ENCODE measurements at regions not wholly inside any gene's neighbourhood (a gene's known extent, or its start where the extent isn't known, plus 50 kb on each side); places are given as distances from the start of the nearest gene placed in this dataset.

DNA sequence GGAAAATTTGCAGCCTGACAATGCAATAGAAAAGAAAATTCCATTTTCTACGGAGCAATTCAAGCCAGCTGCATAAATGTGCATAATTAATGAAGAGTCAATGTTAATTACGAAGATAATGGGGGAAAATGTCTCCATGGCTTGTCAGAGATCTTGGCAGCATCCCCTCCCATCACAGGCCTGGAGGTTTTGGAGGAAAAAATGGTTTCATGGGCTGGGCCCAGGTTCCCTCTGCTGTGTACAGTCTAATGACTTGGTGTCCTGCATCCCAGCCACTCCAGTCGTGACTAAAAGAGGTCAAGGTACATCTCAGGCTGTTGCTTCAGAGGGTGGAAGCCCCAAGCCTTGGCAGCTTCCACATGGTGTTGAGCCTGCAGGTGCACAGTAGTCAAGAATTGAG is 779.7 kb downstream of the DCDC2C start:
- Histone ChIP-seq H3K27me3 (ENCODE audit: control insufficient read depth in 2 of 2, insufficient read depth in 2 of 2, low read length in 2 of 2) (no peaks in the 10 kb centered on the region), H3K4me1 (ENCODE audit: control insufficient read depth in 2 of 2, insufficient read depth in 2 of 2, low read length in 2 of 2) (no peaks in the 10 kb centered on the region)

DNA sequence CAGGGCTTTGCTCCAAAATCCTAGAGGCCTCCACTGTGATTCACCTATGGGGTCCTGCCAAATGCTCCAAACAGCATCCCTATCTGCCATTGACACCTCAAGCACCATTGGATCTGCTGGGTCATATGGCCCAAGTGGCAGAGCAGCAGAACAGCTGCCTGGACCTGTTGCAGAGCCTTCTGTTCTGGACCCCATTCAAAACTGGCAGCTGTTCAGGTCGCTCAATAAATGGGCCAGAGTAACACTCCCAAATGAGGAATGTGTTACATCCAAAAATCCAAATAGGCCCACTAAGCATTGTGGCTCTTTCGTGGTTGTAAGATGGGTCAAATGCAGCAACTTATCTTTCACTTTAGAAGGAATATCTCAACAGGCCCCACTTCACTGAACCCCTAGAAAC is 783.6 kb downstream of the DCDC2C start:
- Histone ChIP-seq H3K4me1 (ENCODE audit: control insufficient read depth in 2 of 2, insufficient read depth in 2 of 2, low read length in 2 of 2) (no peaks in the 10 kb centered on the region), H3K9me3 (ENCODE audit: control insufficient read depth in 2 of 2, low read length in 2 of 2) (peaks cover 0 to 3% of the 10 kb centered on the region in 2 donors), H3K36me3 (ENCODE audit: control insufficient read depth in 2 of 2, insufficient read depth in 2 of 2, low read length in 2 of 2) (no peaks in the 10 kb centered on the region), H3K9ac (ENCODE audit: low read depth in 1 of 2, low read length in 2 of 2) (no peak overlapping the region), H3K4me3 (ENCODE audit: low read length in 2 of 2) (no peak overlapping the region), H3K27me3 (ENCODE audit: control insufficient read depth in 2 of 2, insufficient read depth in 2 of 2, low read length in 2 of 2) (no peaks in the 10 kb centered on the region), H3K27ac (ENCODE audit: low read depth in 2 of 2, low read length in 2 of 2) (no peak overlapping the region)

More for the DNA sequence above, 779.7 kb downstream of the DCDC2C start:
- peaks cover 2 to 3% of the 10 kb centered on the region in 2 donors for H3K9me3 ChIP-seq (ENCODE audit: control insufficient read depth in 2 of 2, low read length in 2 of 2)
- no peak overlapping the region for H3K4me3 ChIP-seq (ENCODE audit: low read length in 2 of 2)
- H3K27ac ChIP-seq (ENCODE audit: low read depth in 2 of 2, low read length in 2 of 2), result no peak overlapping the region
- no peak overlapping the region for H3K9ac ChIP-seq (ENCODE audit: low read depth in 1 of 2, low read length in 2 of 2)
- H3K36me3 ChIP-seq (ENCODE audit: control insufficient read depth in 2 of 2, insufficient read depth in 2 of 2, low read length in 2 of 2), result no peaks in the 10 kb centered on the region

- Histone ChIP-seq H3K4me1 (ENCODE audit: control insufficient read depth in 2 of 2, insufficient read depth in 2 of 2, low read length in 2 of 2) (no peaks in the 10 kb centered on the region), H3K4me3 (ENCODE audit: low read length in 2 of 2) (no peak overlapping the region), H3K9ac (ENCODE audit: low read depth in 1 of 2, low read length in 2 of 2) (no peak overlapping the region), H3K27me3 (ENCODE audit: control insufficient read depth in 2 of 2, insufficient read depth in 2 of 2, low read length in 2 of 2) (no peaks in the 10 kb centered on the region), H3K27ac (ENCODE audit: low read depth in 2 of 2, low read length in 2 of 2) (no peak overlapping the region), H3K9me3 (ENCODE audit: control insufficient read depth in 2 of 2, low read length in 2 of 2) (no peaks in the 10 kb centered on the region), H3K36me3 (ENCODE audit: control insufficient read depth in 2 of 2, insufficient read depth in 2 of 2, low read length in 2 of 2) (no peaks in the 10 kb centered on the region)
Observed at GRCh38 chr2:4499316-4500030, 796.1 kb downstream of the DCDC2C start.

GRCh38 chr2:4501525-4501924 is 798.1 kb downstream of the DCDC2C start:
- Histone ChIP-seq H3K4me3 (ENCODE audit: low read length in 2 of 2) (no peak overlapping the region), H3K9ac (ENCODE audit: low read depth in 1 of 2, low read length in 2 of 2) (no peak overlapping the region), H3K4me1 (ENCODE audit: control insufficient read depth in 2 of 2, insufficient read depth in 2 of 2, low read length in 2 of 2) (no peaks in the 10 kb centered on the region), H3K27me3 (ENCODE audit: control insufficient read depth in 2 of 2, insufficient read depth in 2 of 2, low read length in 2 of 2) (no peaks in the 10 kb centered on the region), H3K36me3 (ENCODE audit: control insufficient read depth in 2 of 2, insufficient read depth in 2 of 2, low read length in 2 of 2) (no peaks in the 10 kb centered on the region), H3K27ac (ENCODE audit: low read depth in 2 of 2, low read length in 2 of 2) (no peak overlapping the region), H3K9me3 (ENCODE audit: control insufficient read depth in 2 of 2, low read length in 2 of 2) (no peaks in the 10 kb centered on the region)

- no peaks in the 10 kb centered on the region for H3K4me1 ChIP-seq (ENCODE audit: control insufficient read depth in 2 of 2, insufficient read depth in 2 of 2, low read length in 2 of 2)
- H3K36me3 ChIP-seq (ENCODE audit: control insufficient read depth in 2 of 2, insufficient read depth in 2 of 2, low read length in 2 of 2), result no peaks in the 10 kb centered on the region
- no peak overlapping the region for H3K4me3 ChIP-seq (ENCODE audit: low read length in 2 of 2)
Observed at GRCh38 chr2:4502230-4502843, 799.0 kb downstream of the DCDC2C start.

DNA sequence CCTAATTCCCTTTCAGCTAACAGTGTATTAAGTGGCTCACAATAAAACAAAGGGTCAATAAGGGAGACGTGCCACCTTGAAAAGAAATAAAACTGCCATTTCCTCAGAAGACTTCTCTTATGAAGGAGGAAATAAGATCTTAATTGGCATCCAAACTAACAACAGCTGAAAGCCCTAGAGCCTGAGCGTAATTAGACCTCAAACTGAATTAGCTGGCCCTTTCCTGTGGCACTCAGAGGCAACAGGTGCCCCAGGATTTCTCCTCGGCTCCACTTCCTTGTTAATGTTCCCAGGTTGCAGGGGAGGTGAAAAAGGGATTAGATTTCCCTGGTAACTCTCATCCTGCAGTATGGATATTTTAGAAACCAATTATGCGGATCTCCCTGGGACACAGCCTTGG is 804.3 kb downstream of the DCDC2C start:
- Histone ChIP-seq H3K4me1 (ENCODE audit: control insufficient read depth in 2 of 2, insufficient read depth in 2 of 2, low read length in 2 of 2) (no peaks in the 10 kb centered on the region), H3K36me3 (ENCODE audit: control insufficient read depth in 2 of 2, insufficient read depth in 2 of 2, low read length in 2 of 2) (no peaks in the 10 kb centered on the region), H3K9me3 (ENCODE audit: control insufficient read depth in 2 of 2, low read length in 2 of 2) (peaks cover 0 to 2% of the 10 kb centered on the region in 2 donors), H3K4me3 (ENCODE audit: low read length in 2 of 2) (no peak overlapping the region), H3K27me3 (ENCODE audit: control insufficient read depth in 2 of 2, insufficient read depth in 2 of 2, low read length in 2 of 2) (no peaks in the 10 kb centered on the region), H3K27ac (ENCODE audit: low read depth in 2 of 2, low read length in 2 of 2) (no peak overlapping the region), H3K9ac (ENCODE audit: low read depth in 1 of 2, low read length in 2 of 2) (no peak overlapping the region)

More at GRCh38 chr2:4502230-4502843, 799.0 kb downstream of the DCDC2C start:
- no peak overlapping the region for H3K27ac ChIP-seq (ENCODE audit: low read depth in 2 of 2, low read length in 2 of 2)
- H3K9me3 ChIP-seq (ENCODE audit: control insufficient read depth in 2 of 2, low read length in 2 of 2), result no peaks in the 10 kb centered on the region
- no peak overlapping the region for H3K9ac ChIP-seq (ENCODE audit: low read depth in 1 of 2, low read length in 2 of 2)
- H3K27me3 ChIP-seq (ENCODE audit: control insufficient read depth in 2 of 2, insufficient read depth in 2 of 2, low read length in 2 of 2), result no peaks in the 10 kb centered on the region

- H3K9me3 ChIP-seq (ENCODE audit: control insufficient read depth in 2 of 2, low read length in 2 of 2), result peaks cover 8 to 11% of the 10 kb centered on the region in 2 donors
- H3K4me3 ChIP-seq (ENCODE audit: low read length in 2 of 2), result no peak overlapping the region
- H3K27ac ChIP-seq (ENCODE audit: low read depth in 2 of 2, low read length in 2 of 2), result no peak overlapping the region
Observed at GRCh38 chr2:4515871-4516761, 812.7 kb downstream of the DCDC2C start.

GRCh38 chr2:4518596-4518995 is 815.2 kb downstream of the DCDC2C start:
- Histone ChIP-seq H3K27me3 (ENCODE audit: control insufficient read depth in 2 of 2, insufficient read depth in 2 of 2, low read length in 2 of 2) (no peaks in the 10 kb centered on the region), H3K4me1 (ENCODE audit: control insufficient read depth in 2 of 2, insufficient read depth in 2 of 2, low read length in 2 of 2) (no peaks in the 10 kb centered on the region), H3K9ac (ENCODE audit: low read depth in 1 of 2, low read length in 2 of 2) (no peak overlapping the region), H3K9me3 (ENCODE audit: control insufficient read depth in 2 of 2, low read length in 2 of 2) (peaks cover 6 to 9% of the 10 kb centered on the region in 2 donors), H3K27ac (ENCODE audit: low read depth in 2 of 2, low read length in 2 of 2) (no peak overlapping the region), H3K4me3 (ENCODE audit: low read length in 2 of 2) (no peak overlapping the region), H3K36me3 (ENCODE audit: control insufficient read depth in 2 of 2, insufficient read depth in 2 of 2, low read length in 2 of 2) (no peaks in the 10 kb centered on the region)

More at GRCh38 chr2:4515871-4516761, 812.7 kb downstream of the DCDC2C start:
- Histone ChIP-seq H3K9ac (ENCODE audit: low read depth in 1 of 2, low read length in 2 of 2) (no peak overlapping the region), H3K36me3 (ENCODE audit: control insufficient read depth in 2 of 2, insufficient read depth in 2 of 2, low read length in 2 of 2) (no peaks in the 10 kb centered on the region), H3K4me1 (ENCODE audit: control insufficient read depth in 2 of 2, insufficient read depth in 2 of 2, low read length in 2 of 2) (no peaks in the 10 kb centered on the region), H3K27me3 (ENCODE audit: control insufficient read depth in 2 of 2, insufficient read depth in 2 of 2, low read length in 2 of 2) (no peaks in the 10 kb centered on the region)

- no peaks in the 10 kb centered on the region for H3K27me3 ChIP-seq (ENCODE audit: control insufficient read depth in 2 of 2, insufficient read depth in 2 of 2, low read length in 2 of 2)
Observed at GRCh38 chr2:4522498-4523421, 819.4 kb downstream of the DCDC2C start.

More at GRCh38 chr2:4522498-4523421, 819.4 kb downstream of the DCDC2C start:
- no peaks in the 10 kb centered on the region for H3K4me1 ChIP-seq (ENCODE audit: control insufficient read depth in 2 of 2, insufficient read depth in 2 of 2, low read length in 2 of 2)
- no peak overlapping the region for H3K4me3 ChIP-seq (ENCODE audit: low read length in 2 of 2)
- H3K36me3 ChIP-seq (ENCODE audit: control insufficient read depth in 2 of 2, insufficient read depth in 2 of 2, low read length in 2 of 2), result no peaks in the 10 kb centered on the region
- H3K9ac ChIP-seq (ENCODE audit: low read depth in 1 of 2, low read length in 2 of 2), result no peak overlapping the region
- no peak overlapping the region for H3K27ac ChIP-seq (ENCODE audit: low read depth in 2 of 2, low read length in 2 of 2)
- H3K9me3 ChIP-seq (ENCODE audit: control insufficient read depth in 2 of 2, low read length in 2 of 2), result peaks cover 2 to 5% of the 10 kb centered on the region in 2 donors
